IMR-90 (cell line): ENCODE measurements at regions not wholly inside any gene's neighbourhood (a gene's known extent, or its start where the extent isn't known, plus 50 kb on each side); places are given as distances from the start of the nearest gene placed in this dataset.

Source experiments
- ATAC-seq: fragments of 200-7000 bp; cut with Tn5 transposase; 2 replicates; pipeline ENCODE4 v1.9.1; 2020; ENCODE audit warnings: low read depth, mild to moderate bottlenecking, moderate library complexity
- BruUV-seq: library from RNA; stranded (reverse); fragments of 400-500 nt; replicated peaks from 2 replicates; lab custom pipeline; 2021; lab: Mats Ljungman, UMichigan
- CTCF ChIA-PET: fragments of 300-600 bp; formaldehyde crosslinking; extraction: SDS; loops from one replicate; lab custom pipeline; 2021; ENCODE audit warnings: antibody characterized with exemption; lab: Yijun Ruan, JAX
- POLR2A ChIA-PET: fragments of 300-600 bp; sonication (Branson Sonifier 250); formaldehyde crosslinking; loops from one replicate; lab custom pipeline; 2022; ENCODE audit warnings: antibody characterized with exemption; ENCODE audit not compliant: unreplicated experiment; lab: Charles Lee
- DNase-seq: peaks from one replicate; pipeline ENCODE4 v3.0.0; 2013
- H2AFZ ChIP-seq: replicated peaks from 2 replicates; pipeline ENCODE3; 2013; ENCODE audit warnings: low read length, mild to moderate bottlenecking; ENCODE audit not compliant: poor library complexity
- H2AK5ac ChIP-seq: 2 replicates; pipeline ENCODE4 v1.6.1; 2013; ENCODE audit warnings: low read depth, low read length, inconsistent platforms
- H2AK9ac ChIP-seq: replicated peaks from 2 replicates; pipeline ENCODE3; 2013; ENCODE audit warnings: mild to moderate bottlenecking, low read depth, low read length, moderate library complexity; ENCODE audit not compliant: poor library complexity
- H2BK120ac ChIP-seq: 2 replicates; pipeline ENCODE4 v1.6.1; 2013; ENCODE audit warnings: low read depth, low read length, inconsistent platforms
- H2BK15ac ChIP-seq: 3 replicates; pipeline ENCODE4 v1.6.1; 2013; ENCODE audit warnings: low read depth, low read length, inconsistent platforms
- H2BK20ac ChIP-seq: 2 replicates; pipeline ENCODE4 v1.6.1; 2013; ENCODE audit warnings: low read depth, mild to moderate bottlenecking, inconsistent platforms, low read length, moderate library complexity
- H2BK5ac ChIP-seq: 2 replicates; pipeline ENCODE4 v1.6.1; 2013; ENCODE audit warnings: mild to moderate bottlenecking, low read depth, low read length, inconsistent platforms; ENCODE audit not compliant: poor library complexity, severe bottlenecking
- H3K14ac ChIP-seq: replicated peaks from 2 replicates; pipeline ENCODE4 v1.6.1; 2013; ENCODE audit warnings: low read depth, low read length, inconsistent platforms
- H3K18ac ChIP-seq: 2 replicates; pipeline ENCODE4 v1.6.1; 2013; ENCODE audit warnings: low read depth, low read length, control low read depth
- H3K23ac ChIP-seq: 2 replicates; pipeline ENCODE4 v1.6.1; 2013; ENCODE audit warnings: low read depth, low read length, inconsistent platforms
- H3K27ac ChIP-seq: 2 replicates; pipeline ENCODE4 v1.5.1; 2013; ENCODE audit warnings: mild to moderate bottlenecking, control low read depth, low read length; ENCODE audit not compliant: insufficient read depth
- H3K27me3 ChIP-seq: 2 replicates; pipeline ENCODE4 v1.6.1; 2013; ENCODE audit warnings: low read length; ENCODE audit not compliant: control insufficient read depth, insufficient read depth
- H3K36me3 ChIP-seq: 2 replicates; pipeline ENCODE4 v1.6.1; 2013; ENCODE audit warnings: low read length, mixed read lengths; ENCODE audit not compliant: control insufficient read depth, insufficient read depth
- H3K4ac ChIP-seq: 2 replicates; pipeline ENCODE4 v1.6.1; 2013; ENCODE audit warnings: low read depth, low read length, inconsistent platforms
- H3K4me1 ChIP-seq: 2 replicates; pipeline ENCODE4 v1.6.1; 2013; ENCODE audit warnings: low read length, mixed read lengths; ENCODE audit not compliant: control insufficient read depth, insufficient read depth
- H3K4me2 ChIP-seq: 2 replicates; pipeline ENCODE4 v1.6.1; 2013; ENCODE audit warnings: low read depth, mild to moderate bottlenecking, control low read depth, low read length, moderate library complexity
- H3K4me3 ChIP-seq: 2 replicates; pipeline ENCODE4 v1.5.1; 2013; ENCODE audit warnings: low read depth, mild to moderate bottlenecking, control low read depth, low read length, moderate library complexity; ENCODE audit not compliant: insufficient read depth
- H3K56ac ChIP-seq: 2 replicates; pipeline ENCODE4 v1.6.1; 2013; ENCODE audit warnings: low read length, inconsistent platforms; ENCODE audit not compliant: insufficient read depth; ENCODE audit errors: extremely low read depth
- H3K79me1 ChIP-seq, 2 experiments: 2 replicates each; pipeline ENCODE4 v1.6.1; 2013; ENCODE audit warnings: low read length in 2 of 2, inconsistent platforms in 1 of 2, low read depth in 1 of 2
- H3K9ac ChIP-seq: 2 replicates; pipeline ENCODE4 v1.6.1; 2013; ENCODE audit warnings: low read depth, low read length, control low read depth
- H3K9me1 ChIP-seq: 2 replicates; pipeline ENCODE4 v1.6.1; 2013; ENCODE audit warnings: low read length, inconsistent platforms; ENCODE audit not compliant: insufficient read depth
- H3K9me3 ChIP-seq: 2 replicates; pipeline ENCODE4 v1.6.1; 2013; ENCODE audit warnings: low read length; ENCODE audit not compliant: control insufficient read depth, insufficient read depth
- H4K20me1 ChIP-seq: 2 replicates; pipeline ENCODE4 v1.6.1; 2013; ENCODE audit warnings: low read length, inconsistent platforms; ENCODE audit not compliant: insufficient read depth
- H4K5ac ChIP-seq: 2 replicates; pipeline ENCODE4 v1.6.1; 2013; ENCODE audit warnings: mild to moderate bottlenecking, low read depth, low read length, control low read depth
- H4K8ac ChIP-seq, 2 experiments: 2 replicates each; pipeline ENCODE4 v1.6.1; 2013; ENCODE audit warnings: low read depth in 2 of 2, low read length in 2 of 2, control low read depth in 1 of 2, inconsistent platforms in 1 of 2
- H4K91ac ChIP-seq: 2 replicates; pipeline ENCODE4 v1.6.1; 2013; ENCODE audit warnings: low read depth, low read length, inconsistent platforms; ENCODE audit not compliant: insufficient read depth
- ELK1 ChIP-seq: fragments of 150-350 bp; IDR thresholded peaks from 2 replicates; pipeline ENCODE4 v1.6.1; 2016; ENCODE audit warnings: low read depth, mild to moderate bottlenecking, low read length, moderate library complexity, borderline replicate concordance
- MAFK ChIP-seq: IDR thresholded peaks from 2 replicates; pipeline ENCODE4 v1.6.1; 2012; ENCODE audit warnings: low read depth, low read length, improper control_type of control experiment
- POLR2A ChIP-seq: IDR thresholded peaks from 2 replicates; pipeline ENCODE4 v1.6.1; 2012; ENCODE audit warnings: mild to moderate bottlenecking, low read depth, low read length
- RAD21 ChIP-seq: IDR thresholded peaks from 2 replicates; pipeline ENCODE4 v1.6.1; 2012; ENCODE audit warnings: low read length, improper control_type of control experiment
- SMC3 ChIP-seq: fragments of 150-350 bp; IDR thresholded peaks from 2 replicates; pipeline ENCODE4 v1.6.1; 2016; ENCODE audit warnings: low read depth, mild to moderate bottlenecking, antibody characterized with exemption, low read length, moderate library complexity
- USF2 ChIP-seq: fragments of 150-350 bp; IDR thresholded peaks from 2 replicates; pipeline ENCODE4 v1.6.1; 2017; ENCODE audit warnings: mild to moderate bottlenecking, antibody characterized with exemption, low read length, low read depth
- WGBS, 2 experiments: methylation state at CpG; one replicate each; pipeline versions ENCODE4 v1.1.5 to v1.1.7; 2013; ENCODE audit warnings: missing lambda C conversion rate in 2 of 2; ENCODE audit not compliant: insufficient read length in 1 of 2; ENCODE audit errors: extremely low coverage in 2 of 2; 5-methylcytosine and 5-hydroxymethylcytosine counted together
- dilution Hi-C: fragments of 300-500 bp; cut with HindIII; formaldehyde crosslinking; loops from one replicate; pipeline ENCODE4 v1.14.3; 2018; ENCODE audit warnings: low sequenced_read_pairs; ENCODE audit not compliant: unreplicated experiment
- in situ Hi-C: fragments of 300-500 bp; cut with MboI; formaldehyde crosslinking; loops from 3 replicates; pipeline ENCODE4 v1.14.3; 2019; ENCODE audit warnings: low sequenced_read_pairs, inconsistent platforms, mixed read lengths
- intact Hi-C: fragments of 100-400 bp; cut with micrococcal nuclease; formaldehyde crosslinking; loops from 2 replicates; pipeline ENCODE4 v1.10.0; 2022

GRCh38 chr13:95457294-95457693, 95.2 kb upstream of the CLDN10 start:
- H3K36me3 ChIP-seq = no peaks in the 10 kb centered on the region
- ChIA-PET POLR2A (no interaction called here), CTCF (no interaction called here)
- H2AK5ac ChIP-seq = no peak overlapping the region
- ATAC-seq = no peak
- H4K20me1 ChIP-seq = no peaks in the 10 kb centered on the region
- H3K79me1 ChIP-seq = no peaks in the 10 kb centered on the region
- no peak overlapping the region for H3K14ac ChIP-seq
- no peak overlapping the region for H3K9ac ChIP-seq
- no peak overlapping the region for H4K5ac ChIP-seq
- TF ChIP-seq POLR2A (no peak), MAFK (no peak), SMC3 (no peak), USF2 (no peak), ELK1 (no peak), RAD21 (no peak)
- no peaks in the 10 kb centered on the region for H3K4me1 ChIP-seq
- no peak overlapping the region for H4K8ac ChIP-seq
- H3K4me2 ChIP-seq = no peak overlapping the region
- no peak overlapping the region for H3K4me3 ChIP-seq
- no peak overlapping the region for H2BK120ac ChIP-seq
- H2BK15ac ChIP-seq = no peak overlapping the region
- H4K91ac ChIP-seq = no peak overlapping the region
- peak; percentile 10 for DNase-seq
- intact Hi-C loops = no loop called here
- H3K9me1 ChIP-seq = no peaks in the 10 kb centered on the region
- H3K27me3 ChIP-seq = peaks cover 4% of the 10 kb centered on the region; the same call in 1 of the 2 replicates
- no TSS peak for BruUV-seq
- H3K18ac ChIP-seq = no peak overlapping the region
- 0 out of 2 replicates have a peak, but pooled peaks cover 3% of the 10 kb centered on the region for H3K9me3 ChIP-seq
- WGBS, 2 experiments = no CpG with 5 or more reads among the region's 4 CpGs
- dilution Hi-C loops = no loop called here
- no peak overlapping the region for H3K56ac ChIP-seq
- in situ Hi-C loops = no loop called here
- H3K23ac ChIP-seq = no peak overlapping the region
- no peak overlapping the region for H3K4ac ChIP-seq
- H2BK20ac ChIP-seq = no peak overlapping the region
- no peak overlapping the region for H2BK5ac ChIP-seq
- H2AK9ac ChIP-seq = no peak overlapping the region
- H3K27ac ChIP-seq = no peak overlapping the region
- H2AFZ ChIP-seq = no peak overlapping the region
